ENCODE measurements at regions not wholly inside any gene's neighbourhood (a gene's known extent, or its start where the extent isn't known, plus 50 kb on each side); places are given as distances from the start of the nearest gene placed in this dataset.

DNA sequence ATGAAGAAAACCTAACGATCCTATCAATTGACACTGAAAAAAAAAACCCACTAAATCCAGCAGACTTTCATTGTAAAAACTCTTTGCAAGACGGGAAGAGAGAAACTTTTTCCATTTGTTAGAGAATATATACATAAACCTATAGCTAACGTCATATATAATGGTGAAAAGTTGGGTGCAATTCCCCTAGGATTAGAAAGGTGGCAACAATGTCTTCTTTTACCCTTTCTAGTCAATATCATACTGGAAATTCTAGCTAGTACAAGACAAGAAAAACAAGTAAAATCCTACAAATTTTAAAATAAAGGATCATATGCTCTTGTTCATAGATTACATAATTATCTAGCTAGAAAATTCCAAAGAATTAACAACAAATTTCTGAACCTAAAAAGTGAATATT lies 1596.5 kb upstream of the LRRTM1 start:
- Histone ChIP-seq H3K4me1 (no peaks in the 10 kb centered on the region), H3K27me3 (no peaks in the 10 kb centered on the region), H3K36me3 (ENCODE audit: low read depth, missing control alignments) (no peaks in the 10 kb centered on the region), H3K9me3 (no peaks in the 10 kb centered on the region), H3K27ac (no peak overlapping the region), H3K4me3 (no peak overlapping the region)
- TF ChIP-seq POLR2A (IDR thresholded peaks at IDR 0.05) = no peak
- TF ChIP-seq, protein P1, sequence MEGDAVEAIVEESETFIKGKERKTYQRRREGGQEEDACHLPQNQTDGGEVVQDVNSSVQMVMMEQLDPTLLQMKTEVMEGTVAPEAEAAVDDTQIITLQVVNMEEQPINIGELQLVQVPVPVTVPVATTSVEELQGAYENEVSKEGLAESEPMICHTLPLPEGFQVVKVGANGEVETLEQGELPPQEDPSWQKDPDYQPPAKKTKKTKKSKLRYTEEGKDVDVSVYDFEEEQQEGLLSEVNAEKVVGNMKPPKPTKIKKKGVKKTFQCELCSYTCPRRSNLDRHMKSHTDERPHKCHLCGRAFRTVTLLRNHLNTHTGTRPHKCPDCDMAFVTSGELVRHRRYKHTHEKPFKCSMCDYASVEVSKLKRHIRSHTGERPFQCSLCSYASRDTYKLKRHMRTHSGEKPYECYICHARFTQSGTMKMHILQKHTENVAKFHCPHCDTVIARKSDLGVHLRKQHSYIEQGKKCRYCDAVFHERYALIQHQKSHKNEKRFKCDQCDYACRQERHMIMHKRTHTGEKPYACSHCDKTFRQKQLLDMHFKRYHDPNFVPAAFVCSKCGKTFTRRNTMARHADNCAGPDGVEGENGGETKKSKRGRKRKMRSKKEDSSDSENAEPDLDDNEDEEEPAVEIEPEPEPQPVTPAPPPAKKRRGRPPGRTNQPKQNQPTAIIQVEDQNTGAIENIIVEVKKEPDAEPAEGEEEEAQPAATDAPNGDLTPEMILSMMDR (IDR thresholded peaks at IDR 0.05) = no peak
- no peak for DNase-seq
- intact Hi-C loops (cut with DNase I; ENCODE audit: low total_unique reads) = no loop called here
- 76 to 79% methylated on average over 3 of the region's 3 CpGs for WGBS, 2 donors

DNA sequence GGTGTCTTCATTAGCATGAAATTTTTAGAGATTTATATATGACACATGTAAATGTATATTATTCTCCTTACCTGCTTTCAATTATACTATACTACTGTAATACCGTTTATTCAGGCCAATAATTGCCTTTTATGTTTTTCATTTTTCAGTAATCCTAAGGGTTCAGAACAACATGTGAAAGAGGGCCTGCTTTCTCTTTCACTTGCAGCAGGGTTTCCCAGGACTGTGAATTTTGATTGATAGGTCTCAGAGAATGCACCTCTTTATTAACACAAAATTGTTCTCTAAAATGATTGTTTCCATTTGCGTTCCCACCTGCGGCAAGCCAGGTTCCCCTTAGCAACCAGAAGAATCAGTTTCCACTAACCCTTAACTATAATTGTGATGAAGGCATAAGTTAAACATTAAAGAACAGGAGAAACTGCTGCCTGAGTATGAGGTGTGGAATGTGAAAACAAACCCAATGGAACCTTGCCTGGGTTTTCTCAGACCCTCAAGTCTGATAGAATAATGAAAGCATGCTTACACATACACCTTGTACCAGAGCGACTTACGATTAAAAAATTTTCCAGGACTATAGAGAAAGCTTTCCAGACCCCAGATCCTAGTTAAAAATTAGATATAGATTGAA lies 1591.2 kb upstream of the LRRTM1 start:
- Histone ChIP-seq H3K27ac (no peak overlapping the region), H3K4me3 (no peak overlapping the region), H3K9me3 (no peaks in the 10 kb centered on the region), H3K27me3 (no peaks in the 10 kb centered on the region), H3K4me1 (no peaks in the 10 kb centered on the region), H3K36me3 (ENCODE audit: low read depth, missing control alignments) (no peaks in the 10 kb centered on the region)
- TF ChIP-seq, protein P1 (IDR thresholded peaks at IDR 0.05) = no peak
- no peak for TF ChIP-seq POLR2A (IDR thresholded peaks at IDR 0.05)
- no peak for DNase-seq
- WGBS, 2 donors = 80 to 82% methylated on average over 5 of the region's 5 CpGs
- intact Hi-C loops (cut with DNase I; ENCODE audit: low total_unique reads) = no loop called here

DNA sequence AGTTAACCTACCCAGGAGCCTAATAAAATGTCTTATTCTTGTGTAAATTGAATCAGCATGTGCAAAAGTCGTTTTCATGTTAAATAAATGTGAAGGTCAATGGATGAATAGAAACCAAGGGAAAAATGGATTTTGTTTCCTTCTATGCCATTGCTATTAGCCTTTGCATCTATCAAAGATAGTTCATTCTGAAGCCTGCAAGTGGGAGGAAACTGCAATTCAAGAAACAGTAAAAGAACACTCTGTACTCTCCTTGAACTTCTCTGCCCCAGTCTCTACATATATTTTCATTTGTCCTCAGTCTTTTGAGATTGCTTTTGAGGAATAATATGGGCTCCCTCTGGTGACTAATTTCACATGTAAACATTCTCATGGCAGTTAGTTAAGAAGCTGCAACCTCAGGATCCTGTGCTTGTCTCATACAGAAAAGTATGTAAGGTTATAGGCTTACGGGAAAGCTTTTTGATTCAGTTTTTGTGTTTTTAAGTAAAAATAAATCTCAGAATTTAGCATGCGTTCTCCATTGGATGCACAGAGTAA lies 1590.0 kb upstream of the LRRTM1 start:
- H3K27ac ChIP-seq = no peak overlapping the region
- intact Hi-C loops (cut with DNase I; ENCODE audit: low total_unique reads) = no loop called here
- no peaks in the 10 kb centered on the region for H3K9me3 ChIP-seq
- no peak overlapping the region for H3K4me3 ChIP-seq
- no peaks in the 10 kb centered on the region for H3K36me3 ChIP-seq (ENCODE audit: low read depth, missing control alignments)
- WGBS, 2 donors = 39% methylated on average over 3 of the region's 3 CpGs
- no peaks in the 10 kb centered on the region for H3K4me1 ChIP-seq
- DNase-seq = no peak
- no peak for TF ChIP-seq POLR2A (IDR thresholded peaks at IDR 0.05)
- TF ChIP-seq, protein P1 (IDR thresholded peaks at IDR 0.05) = no peak
- H3K27me3 ChIP-seq = no peaks in the 10 kb centered on the region

DNA sequence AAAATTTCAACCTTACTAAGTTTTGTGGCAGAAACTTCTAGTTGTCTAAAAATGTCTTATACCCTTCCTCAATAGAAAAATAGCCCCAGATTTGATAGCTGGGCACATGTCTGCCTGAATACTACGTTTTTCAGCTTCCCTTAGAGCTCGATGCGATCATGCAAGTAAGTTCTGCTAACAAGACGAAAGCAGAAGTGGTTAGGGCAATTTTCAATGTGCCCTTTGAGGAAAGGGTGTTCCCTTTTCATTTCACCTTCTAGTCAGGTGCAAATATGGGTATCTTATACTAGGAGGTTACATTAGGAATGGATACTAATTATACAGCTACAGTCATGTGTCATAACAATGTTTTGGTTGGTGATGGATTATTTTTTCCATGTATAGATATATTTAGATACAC lies 1572.1 kb upstream of the LRRTM1 start:
- Histone ChIP-seq H3K36me3 (ENCODE audit: low read depth, missing control alignments) (no peaks in the 10 kb centered on the region), H3K27me3 (no peaks in the 10 kb centered on the region), H3K27ac (no peak overlapping the region), H3K9me3 (no peaks in the 10 kb centered on the region), H3K4me1 (no peaks in the 10 kb centered on the region), H3K4me3 (no peak overlapping the region)
- intact Hi-C loops (cut with DNase I; ENCODE audit: low total_unique reads) = no loop called here
- TF ChIP-seq, protein P1 (IDR thresholded peaks at IDR 0.05) = no peak
- no peak for TF ChIP-seq POLR2A (IDR thresholded peaks at IDR 0.05)
- 73 to 82% methylated on average over 4 of the region's 4 CpGs for WGBS, 2 donors
- DNase-seq = no peak

DNA sequence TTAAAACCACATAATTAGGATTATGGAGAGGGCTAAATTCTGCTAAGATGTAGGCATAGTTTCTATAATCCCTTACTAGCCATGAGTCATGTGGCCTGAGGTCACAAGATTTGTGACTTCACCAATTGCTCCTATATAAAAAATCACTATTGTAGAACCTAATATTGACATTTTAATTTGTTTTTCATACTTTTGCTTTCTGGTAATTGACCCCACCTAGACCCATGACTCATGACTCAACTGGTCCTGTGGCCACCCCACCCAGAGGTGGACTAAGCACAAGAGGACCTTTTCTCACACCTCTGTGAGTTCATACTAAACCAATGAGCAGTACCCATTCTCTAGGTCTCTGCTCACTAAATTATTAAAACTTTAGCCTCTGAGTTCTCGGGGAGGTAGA lies 1567.5 kb upstream of the LRRTM1 start:
- TF ChIP-seq, protein P1 (IDR thresholded peaks at IDR 0.05) = no peak
- TF ChIP-seq POLR2A (IDR thresholded peaks at IDR 0.05) = no peak
- 88 to 89% methylated on average over 1 of the region's 1 CpG for WGBS, 2 donors
- H3K4me1 ChIP-seq = no peaks in the 10 kb centered on the region
- H3K9me3 ChIP-seq = no peaks in the 10 kb centered on the region
- H3K27me3 ChIP-seq = no peaks in the 10 kb centered on the region
- no peak overlapping the region for H3K4me3 ChIP-seq
- intact Hi-C loops (cut with DNase I; ENCODE audit: low total_unique reads) = no loop called here
- no peak overlapping the region for H3K27ac ChIP-seq
- H3K36me3 ChIP-seq (ENCODE audit: low read depth, missing control alignments) = no peaks in the 10 kb centered on the region
- DNase-seq = no peak

All from testis (tissue), 2 donors.